Stimulated activated naive B cell treated with anti-CD40 and anti-IgM and Interleukin-4, amounts not matched to agents 10 μg/mL and 1 μg/mL and 100 μg/mL, for 72 hours (primary cell): ENCODE measurements at regions not wholly inside any gene's neighbourhood (a gene's known extent, or its start where the extent isn't known, plus 50 kb on each side); places are given as distances from the start of the nearest gene placed in this dataset.

ENCODE experiments used
- ATAC-seq, 2 donors: fragments of 150-1000 bp; cut with Tn5 transposase; replicated peaks; 2 replicates each; pipeline ENCODE4 v1.10.0; 2021; ENCODE audit warnings: moderate library complexity in 1 of 2
- DNase-seq: peaks from one replicate; pipeline ENCODE4 v3.0.0; 2021
- H3K27ac Mint-ChIP-seq: one replicate; pipeline ENCODE4 v1.8.0; 2022; ENCODE audit warnings: mild to moderate bottlenecking, mixed read lengths
- H3K27me3 Mint-ChIP-seq, 2 donors: one replicate each; pipeline ENCODE4 v1.8.0; 2022; ENCODE audit warnings: mixed read lengths in 2 of 2
- H3K36me3 Mint-ChIP-seq, 2 donors: one replicate each; pipeline ENCODE4 v1.8.0; 2022; ENCODE audit warnings: mixed read lengths in 2 of 2, mild to moderate bottlenecking in 1 of 2
- H3K4me1 Mint-ChIP-seq, 2 donors: one replicate each; pipeline ENCODE4 v1.8.0; 2022; ENCODE audit warnings: mixed read lengths in 2 of 2, mild to moderate bottlenecking in 1 of 2
- H3K4me3 Mint-ChIP-seq, 2 donors: one replicate each; pipeline ENCODE4 v1.8.0; 2022; ENCODE audit warnings: mild to moderate bottlenecking in 2 of 2, mixed read lengths in 2 of 2, moderate library complexity in 1 of 2
- H3K9me3 Mint-ChIP-seq, 2 donors: one replicate each; pipeline ENCODE4 v1.8.0; 2022; ENCODE audit warnings: mixed read lengths in 2 of 2, mild to moderate bottlenecking in 1 of 2

- no peak overlapping the region for H3K4me3 Mint-ChIP-seq
- H3K36me3 Mint-ChIP-seq = no peaks in the 10 kb centered on the region
- DNase-seq = no peak
- no peaks in the 10 kb centered on the region for H3K27me3 Mint-ChIP-seq
- no peak overlapping the region for H3K27ac Mint-ChIP-seq
- no peak for ATAC-seq
- H3K9me3 Mint-ChIP-seq = no peaks in the 10 kb centered on the region
- peaks cover 2 to 6% of the 10 kb centered on the region in 2 donors for H3K4me1 Mint-ChIP-seq
These were observed 249.5 kb downstream of the TMEM167A start for GRCh38 chr5:82827651-82828050.

GRCh38 chr5:82822634-82822927 lies 254.6 kb downstream of the TMEM167A start:
- Mint-ChIP-seq H3K27ac (no peak overlapping the region), H3K4me3 (no peak overlapping the region), H3K27me3 (no peaks in the 10 kb centered on the region), H3K36me3 (peaks cover 0 to 2% of the 10 kb centered on the region in 2 donors), H3K4me1 (peaks cover 11 to 32% of the 10 kb centered on the region in 2 donors), H3K9me3 (peaks cover 0 to 4% of the 10 kb centered on the region in 2 donors)
- ATAC-seq (no peak), DNase-seq (no peak)

GRCh38 chr5:82821846-82822633 lies 255.2 kb downstream of the TMEM167A start:
- ATAC-seq (no peak), DNase-seq (no peak)
- no peaks in the 10 kb centered on the region for H3K27me3 Mint-ChIP-seq
- no peak overlapping the region for H3K4me3 Mint-ChIP-seq
- peak overlapping the region; percentile 17 for H3K27ac Mint-ChIP-seq
- peaks cover 0 to 3% of the 10 kb centered on the region in 2 donors for H3K36me3 Mint-ChIP-seq
- H3K4me1 Mint-ChIP-seq = peaks cover 11 to 33% of the 10 kb centered on the region in 2 donors
- H3K9me3 Mint-ChIP-seq = peaks cover 0 to 4% of the 10 kb centered on the region in 2 donors

- peak overlapping the region; percentile 10 to 47 for H3K4me3 Mint-ChIP-seq
These were observed 256.0 kb downstream of the TMEM167A start for GRCh38 chr5:82820961-82821845.

GRCh38 chr5:82820188-82820587 lies 257.0 kb downstream of the TMEM167A start:
- Mint-ChIP-seq H3K27me3 (no peaks in the 10 kb centered on the region), H3K4me1 (peaks cover 11 to 33% of the 10 kb centered on the region in 2 donors), H3K4me3 (peak overlapping the region in 1 of 2 donors; percentile 32), H3K36me3 (peaks cover 0 to 3% of the 10 kb centered on the region in 2 donors), H3K9me3 (peaks cover 0 to 4% of the 10 kb centered on the region in 2 donors), H3K27ac (no peak overlapping the region)
- ATAC-seq = peak in 1 of 2 donors; percentile 18
- no peak for DNase-seq

More at GRCh38 chr5:82820961-82821845, 256.0 kb downstream of the TMEM167A start:
- no peak for DNase-seq
- H3K27ac Mint-ChIP-seq = peak overlapping the region; percentile 65
- peaks cover 0 to 3% of the 10 kb centered on the region in 2 donors for H3K36me3 Mint-ChIP-seq
- no peaks in the 10 kb centered on the region for H3K27me3 Mint-ChIP-seq
- ATAC-seq = peak; percentile 68 to 83
- peaks cover 11 to 33% of the 10 kb centered on the region in 2 donors for H3K4me1 Mint-ChIP-seq
- H3K9me3 Mint-ChIP-seq = peaks cover 0 to 4% of the 10 kb centered on the region in 2 donors

GRCh38 chr5:82817897-82818676 lies 259.1 kb downstream of the TMEM167A start:
- DNase-seq (no peak), ATAC-seq (peak; percentile 61 to 66)
- H3K4me1 Mint-ChIP-seq = peaks cover 11 to 27% of the 10 kb centered on the region in 2 donors
- H3K27ac Mint-ChIP-seq = peak overlapping the region; percentile 10
- H3K9me3 Mint-ChIP-seq = peaks cover 0 to 4% of the 10 kb centered on the region in 2 donors
- H3K4me3 Mint-ChIP-seq = no peak overlapping the region
- no peaks in the 10 kb centered on the region for H3K27me3 Mint-ChIP-seq
- peaks cover 0 to 3% of the 10 kb centered on the region in 2 donors for H3K36me3 Mint-ChIP-seq

- DNase-seq (no peak), ATAC-seq (no peak)
- Mint-ChIP-seq H3K4me1 (peaks cover 11 to 27% of the 10 kb centered on the region in 2 donors), H3K36me3 (peaks cover 0 to 3% of the 10 kb centered on the region in 2 donors), H3K9me3 (peaks cover 0 to 4% of the 10 kb centered on the region in 2 donors), H3K4me3 (no peak overlapping the region), H3K27ac (no peak overlapping the region), H3K27me3 (no peaks in the 10 kb centered on the region)
These were observed 260.3 kb downstream of the TMEM167A start for GRCh38 chr5:82816926-82817325.

- peaks cover 11 to 25% of the 10 kb centered on the region in 2 donors for H3K4me1 Mint-ChIP-seq
- ATAC-seq = no peak
These were observed 261.3 kb downstream of the TMEM167A start for GRCh38 chr5:82815871-82816270.

GRCh38 chr5:82813861-82814260 lies 263.3 kb downstream of the TMEM167A start:
- Mint-ChIP-seq H3K27ac (no peak overlapping the region), H3K4me3 (no peak overlapping the region), H3K4me1 (peaks cover 6 to 7% of the 10 kb centered on the region in 2 donors), H3K36me3 (peaks cover 0 to 3% of the 10 kb centered on the region in 2 donors), H3K27me3 (no peaks in the 10 kb centered on the region), H3K9me3 (peaks cover 4 to 5% of the 10 kb centered on the region in 2 donors)
- DNase-seq (no peak), ATAC-seq (no peak)

More at GRCh38 chr5:82815871-82816270, 261.3 kb downstream of the TMEM167A start:
- DNase-seq = no peak
- Mint-ChIP-seq H3K36me3 (peaks cover 0 to 3% of the 10 kb centered on the region in 2 donors), H3K27me3 (no peaks in the 10 kb centered on the region), H3K4me3 (no peak overlapping the region), H3K9me3 (peaks cover 0 to 4% of the 10 kb centered on the region in 2 donors), H3K27ac (no peak overlapping the region)

GRCh38 chr5:82812575-82812974 lies 264.6 kb downstream of the TMEM167A start:
- Mint-ChIP-seq H3K9me3 (peaks cover 3 to 8% of the 10 kb centered on the region in 2 donors), H3K27ac (no peak overlapping the region), H3K36me3 (peaks cover 0 to under 1% of the 10 kb centered on the region in 2 donors), H3K4me3 (no peak overlapping the region), H3K4me1 (peaks cover 1 to 2% of the 10 kb centered on the region in 2 donors), H3K27me3 (no peaks in the 10 kb centered on the region)
- no peak for ATAC-seq
- no peak for DNase-seq

- Mint-ChIP-seq H3K27me3 (no peaks in the 10 kb centered on the region), H3K4me1 (peaks cover 0 to 2% of the 10 kb centered on the region in 2 donors)
These were observed 265.7 kb downstream of the TMEM167A start for GRCh38 chr5:82811490-82811889.

GRCh38 chr5:82809420-82810143 lies 267.6 kb downstream of the TMEM167A start:
- DNase-seq (no peak), ATAC-seq (no peak)
- Mint-ChIP-seq H3K4me3 (no peak overlapping the region), H3K4me1 (peaks cover 2 to 4% of the 10 kb centered on the region in 2 donors), H3K27me3 (no peaks in the 10 kb centered on the region), H3K9me3 (peaks cover 3 to 8% of the 10 kb centered on the region in 2 donors), H3K27ac (no peak overlapping the region), H3K36me3 (no peaks in the 10 kb centered on the region)

More at GRCh38 chr5:82811490-82811889, 265.7 kb downstream of the TMEM167A start:
- no peaks in the 10 kb centered on the region for H3K36me3 Mint-ChIP-seq
- H3K27ac Mint-ChIP-seq = no peak overlapping the region
- ATAC-seq (no peak), DNase-seq (no peak)
- H3K9me3 Mint-ChIP-seq = peaks cover 3 to 8% of the 10 kb centered on the region in 2 donors
- no peak overlapping the region for H3K4me3 Mint-ChIP-seq

GRCh38 chr5:82808960-82809359 lies 268.2 kb downstream of the TMEM167A start:
- Mint-ChIP-seq H3K4me3 (no peak overlapping the region), H3K9me3 (peaks cover 3 to 8% of the 10 kb centered on the region in 2 donors), H3K4me1 (peaks cover 0 to 5% of the 10 kb centered on the region in 2 donors), H3K27ac (no peak overlapping the region), H3K36me3 (no peaks in the 10 kb centered on the region), H3K27me3 (no peaks in the 10 kb centered on the region)
- DNase-seq (no peak), ATAC-seq (no peak)
